LoVo (cell line): ENCODE measurements at regions not wholly inside any gene's neighbourhood (a gene's known extent, or its start where the extent isn't known, plus 50 kb on each side); places are given as distances from the start of the nearest gene placed in this dataset.
"Not testable (repeated sequence)": the region's sequence is repeated elsewhere in the genome, so short reads cannot be mapped to it uniquely, and the experiment has no call there.

Source experiments
- DNase-seq: peaks from one replicate; pipeline ENCODE4 v3.0.0-alpha.2; 2016; ENCODE audit warnings: low spot score

DNA sequence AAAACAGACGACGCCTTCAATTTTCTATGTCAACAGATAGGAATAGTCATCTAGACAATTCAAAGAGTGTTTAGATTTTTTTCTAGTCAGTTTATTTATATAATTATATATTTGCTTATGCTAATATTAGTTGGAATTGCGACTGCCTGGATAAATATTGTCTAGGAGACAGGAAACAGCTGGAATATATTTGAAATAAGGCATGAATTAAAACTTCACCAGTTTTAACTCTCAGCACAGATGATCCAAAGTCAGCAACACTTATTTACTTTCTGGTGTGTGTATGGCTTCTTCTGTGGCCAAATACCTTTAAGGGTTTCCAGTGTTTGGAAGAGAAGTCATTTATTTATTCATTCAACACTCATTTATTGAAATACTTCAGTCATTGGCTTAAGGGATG, 1215.4 kb upstream of the USP15 start:
- no peak for DNase-seq

DNA sequence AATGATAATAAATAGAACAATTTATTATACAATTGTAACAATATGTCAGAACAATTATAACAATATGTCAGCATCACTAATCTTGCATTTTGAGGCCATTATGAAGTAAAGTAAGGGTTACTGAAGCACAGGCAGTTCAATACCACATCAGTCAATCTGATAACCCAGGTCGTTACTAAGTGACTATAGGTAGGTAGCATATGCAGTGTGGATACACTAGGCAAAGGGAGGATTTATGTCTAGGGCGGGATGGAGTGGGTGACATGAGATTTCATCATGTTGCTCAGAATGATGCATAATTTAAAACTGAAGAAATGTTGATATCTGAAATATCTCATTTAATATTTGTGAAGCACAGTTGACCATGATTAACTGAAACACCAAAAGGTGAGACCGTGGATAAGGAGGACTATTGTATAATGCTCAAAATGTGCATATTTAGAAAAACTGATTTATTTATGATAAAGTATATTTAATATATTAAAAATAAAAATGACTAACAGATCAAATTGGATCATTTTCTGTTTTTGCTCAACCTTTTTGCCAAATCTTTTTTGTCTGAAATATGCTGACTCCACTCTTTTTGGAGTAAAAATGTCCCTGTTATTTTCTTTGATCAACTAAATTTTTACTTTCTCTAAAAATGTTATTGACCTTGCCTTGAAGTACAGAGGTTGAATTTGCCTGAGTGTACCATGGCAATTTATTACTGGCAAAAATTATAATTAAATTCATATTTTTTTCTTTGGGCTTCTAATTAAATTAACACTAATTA, 1189.4 kb upstream of the USP15 start:
- no peak for DNase-seq

DNA sequence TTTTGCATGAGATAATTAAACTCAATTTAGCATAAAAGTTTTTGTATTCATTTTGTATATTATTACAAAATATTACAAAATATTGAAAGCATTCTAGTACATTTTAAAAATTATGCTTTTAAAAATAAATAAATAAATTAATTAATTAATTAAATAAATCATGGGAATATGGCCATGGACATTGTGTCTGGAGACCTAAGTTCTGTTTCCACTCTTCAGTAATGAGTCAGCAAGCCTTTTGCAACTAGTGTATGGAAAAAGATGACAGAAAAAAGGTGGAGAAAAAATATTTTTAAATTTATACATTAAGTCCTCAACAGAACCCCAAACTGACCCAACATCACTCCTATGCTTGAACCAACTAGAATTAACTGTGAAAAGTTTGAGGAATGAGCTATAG, 1187.5 kb upstream of the USP15 start:
- DNase-seq: no peak

DNA sequence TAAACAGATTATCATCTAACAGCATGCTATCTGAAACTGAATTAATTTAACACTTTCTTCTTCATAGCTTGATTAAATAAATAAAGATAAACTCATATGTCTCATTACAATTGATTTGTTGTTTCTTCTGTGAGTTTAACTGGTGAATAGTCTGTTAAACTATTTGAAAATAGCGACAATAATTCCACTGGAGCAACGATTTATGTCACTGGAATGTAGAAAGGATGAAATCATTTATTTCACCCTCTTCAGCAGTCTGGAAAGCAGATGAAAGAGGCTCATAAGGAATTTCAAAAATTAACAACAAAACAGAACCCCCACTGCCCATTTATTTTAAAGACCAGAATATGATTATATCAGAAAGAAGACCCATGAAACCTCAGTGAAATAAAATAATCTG, 1165.1 kb upstream of the USP15 start:
- no peak for DNase-seq

DNA sequence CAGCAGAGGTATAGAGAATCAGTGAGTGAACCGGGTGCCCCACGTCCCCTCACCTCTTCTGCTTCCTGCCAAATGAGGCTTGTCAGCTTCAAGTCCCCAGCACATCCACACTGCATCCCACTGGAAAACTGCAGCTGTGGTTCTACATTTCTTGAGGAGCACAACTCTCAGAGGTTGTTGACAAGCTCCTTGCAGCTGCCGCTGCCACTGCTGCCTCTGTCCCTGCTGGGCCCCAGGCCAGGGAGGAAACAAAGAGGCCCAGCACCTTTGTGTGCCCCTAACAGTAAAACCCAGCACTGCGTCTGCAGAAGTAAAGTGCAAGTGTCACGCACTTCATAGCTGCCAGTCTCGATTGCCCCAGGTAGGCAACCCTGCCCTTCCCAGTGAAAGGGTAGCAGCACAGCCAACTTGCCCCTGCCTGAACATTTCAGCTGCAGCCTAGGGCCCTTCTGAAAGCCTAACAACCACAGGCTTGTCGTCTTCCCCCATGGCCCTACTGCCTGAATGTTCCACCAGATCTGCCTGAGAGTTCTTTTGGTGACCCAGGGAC, 1162.1 kb upstream of the USP15 start:
- no peak for DNase-seq

DNA sequence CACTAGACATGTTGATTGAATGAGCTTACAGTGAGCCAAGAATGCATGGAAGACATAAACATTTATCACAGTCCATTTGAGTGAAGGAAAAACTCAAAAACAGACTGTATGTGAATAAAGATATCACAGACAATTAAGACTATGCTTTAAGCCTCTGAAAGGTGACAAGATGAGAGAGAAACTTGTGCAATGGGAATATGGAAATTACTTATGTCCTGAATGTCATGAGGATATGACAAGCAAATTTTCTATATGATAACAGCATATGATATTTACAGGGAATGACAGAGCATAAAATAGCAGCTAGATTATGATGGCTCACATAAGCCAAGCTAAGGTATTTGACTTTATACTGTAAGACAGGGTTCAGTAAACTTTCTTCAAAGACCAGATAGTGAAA, 1153.1 kb upstream of the USP15 start:
- no peak for DNase-seq

DNA sequence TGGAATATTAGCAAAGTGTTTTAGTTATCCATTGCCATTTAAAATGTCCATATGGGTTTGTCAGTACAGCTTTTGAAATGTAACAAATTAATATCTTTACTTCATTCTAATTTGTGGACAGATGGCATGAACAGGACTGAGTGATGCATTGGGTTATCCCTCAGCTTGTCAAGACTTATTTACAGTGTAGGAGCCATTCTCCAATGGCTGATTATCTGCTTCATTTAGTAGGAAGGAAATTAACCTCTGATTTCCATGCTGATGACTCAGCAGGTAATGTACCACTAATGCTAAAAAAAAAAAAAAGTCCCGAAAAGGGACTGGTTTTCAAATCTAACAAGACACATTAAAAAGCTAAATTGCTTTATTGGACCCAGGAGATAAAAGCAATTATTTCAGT, 1149.0 kb upstream of the USP15 start:
- no peak for DNase-seq

GRCh38 chr12:61137677-61138414, 1122.4 kb upstream of the USP15 start:
- DNase-seq: no peak

GRCh38 chr12:61138415-61138759, 1121.8 kb upstream of the USP15 start:
- DNase-seq: no peak

DNA sequence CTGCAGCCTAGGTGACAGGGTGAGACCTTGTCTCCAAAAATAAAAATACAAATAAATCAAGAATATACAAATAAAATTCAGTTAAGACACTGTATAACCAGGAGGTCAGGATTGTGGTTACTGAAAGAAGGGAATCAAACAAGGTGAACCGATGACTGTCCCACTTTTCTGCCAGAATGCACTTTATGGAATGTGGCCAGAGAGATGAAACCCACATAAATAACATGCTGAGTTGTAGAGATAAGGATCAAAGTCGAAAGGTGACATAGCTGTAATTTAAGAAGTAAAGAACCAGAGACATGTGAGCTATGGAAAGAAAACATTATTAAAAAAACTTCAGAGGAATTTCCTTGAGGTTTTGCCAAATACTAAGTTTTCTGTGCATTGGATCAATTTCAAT, 1098.2 kb upstream of the USP15 start:
- DNase-seq: no peak

DNA sequence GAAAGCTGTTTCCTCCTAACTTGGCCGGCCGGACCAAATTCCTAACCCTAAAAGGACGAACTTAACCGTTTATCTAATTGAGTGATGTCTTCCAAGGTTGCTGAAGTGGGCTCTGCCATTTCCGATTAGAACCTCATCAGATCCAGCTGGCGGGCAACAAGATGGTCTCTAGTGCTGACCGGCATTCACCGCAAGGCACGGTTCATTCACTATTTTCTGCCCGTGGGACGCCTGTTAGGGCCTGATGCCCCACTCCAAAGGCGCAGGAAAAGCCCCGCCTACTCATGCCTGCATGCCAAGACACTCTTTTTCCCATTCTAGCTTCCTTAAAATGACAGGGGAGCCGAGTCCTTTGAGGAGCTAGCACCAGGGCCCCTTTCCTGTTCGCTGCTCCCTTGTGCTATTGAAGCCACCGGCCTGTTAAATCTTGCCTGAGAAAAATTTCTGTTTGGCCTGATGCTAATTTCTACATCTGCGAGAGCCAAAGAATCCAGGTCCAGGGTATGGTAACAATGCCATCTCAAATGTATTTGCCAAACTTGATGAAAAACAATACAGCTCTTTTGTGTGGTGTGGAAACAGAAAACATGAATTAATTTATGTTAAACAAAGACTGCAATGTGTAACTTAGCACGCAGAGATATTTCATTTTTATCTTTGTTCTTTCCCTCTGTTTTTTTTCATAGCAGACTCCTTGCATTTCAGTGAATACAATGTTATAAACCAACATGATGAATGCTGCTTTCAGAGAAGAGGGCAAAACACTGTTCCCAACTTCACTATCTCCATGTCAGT, 1071.2 kb upstream of the USP15 start:
- DNase-seq: no peak

DNA sequence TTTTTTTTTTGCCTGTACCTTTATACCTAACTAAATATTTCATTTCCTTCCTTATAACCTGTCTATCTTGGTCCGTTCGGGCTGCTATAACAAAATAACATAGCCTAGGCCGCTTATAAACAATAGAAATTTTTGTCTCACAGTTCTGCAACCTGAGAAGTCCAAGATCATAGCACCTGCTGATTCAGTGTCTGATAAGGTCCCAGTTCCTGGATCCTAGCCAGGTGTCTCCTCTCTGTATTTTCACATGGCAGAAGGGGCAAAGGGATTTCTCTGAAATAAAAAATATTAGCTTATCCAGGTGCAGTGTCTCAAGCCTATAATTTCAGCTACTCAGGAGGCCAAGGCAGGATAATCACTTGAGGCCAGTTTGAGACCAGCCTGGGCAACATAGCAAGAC, 1046.6 kb upstream of the USP15 start:
- no peak for DNase-seq

DNA sequence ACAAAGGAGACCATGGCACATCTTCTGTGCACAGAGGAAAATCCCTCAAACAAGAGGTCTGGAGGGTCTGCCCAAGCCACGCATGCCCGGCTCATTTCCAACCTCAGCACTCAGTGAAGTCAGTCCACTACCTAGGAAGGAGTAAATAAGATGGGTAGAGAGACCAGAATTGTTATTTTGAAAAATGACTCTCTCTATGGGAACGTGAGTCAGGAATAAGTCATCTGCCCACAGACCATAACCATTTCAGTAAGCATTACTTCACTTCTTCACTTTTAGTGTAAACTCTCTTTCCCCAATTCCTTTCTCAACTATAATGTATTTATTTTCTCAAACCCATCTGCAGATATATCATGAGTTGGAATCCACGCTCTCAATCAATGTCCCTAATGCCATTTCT, 1039.9 kb upstream of the USP15 start:
- DNase-seq: no peak

DNA sequence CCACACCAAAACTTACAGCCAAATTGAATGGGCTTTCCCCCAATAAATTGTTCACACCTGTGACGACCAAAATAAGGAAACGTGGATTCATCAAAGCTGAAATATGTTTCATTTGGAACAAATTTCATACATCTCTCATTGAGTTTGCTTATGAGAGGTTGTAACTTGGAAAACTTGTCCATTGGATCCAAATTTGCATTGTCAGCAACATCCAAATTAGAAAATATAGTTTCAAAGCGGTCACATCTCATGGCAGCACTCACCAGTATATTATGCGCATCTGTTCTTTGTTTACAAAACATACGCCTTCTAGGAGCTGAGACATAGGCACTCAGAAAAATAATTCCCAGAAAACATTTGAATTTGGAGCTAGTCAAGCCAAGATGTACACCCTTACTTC, 1028.2 kb upstream of the USP15 start:
- no peak for DNase-seq

- no peak for DNase-seq
Observed at GRCh38 chr12:61250303-61250702, 1009.9 kb upstream of the USP15 start.

DNA sequence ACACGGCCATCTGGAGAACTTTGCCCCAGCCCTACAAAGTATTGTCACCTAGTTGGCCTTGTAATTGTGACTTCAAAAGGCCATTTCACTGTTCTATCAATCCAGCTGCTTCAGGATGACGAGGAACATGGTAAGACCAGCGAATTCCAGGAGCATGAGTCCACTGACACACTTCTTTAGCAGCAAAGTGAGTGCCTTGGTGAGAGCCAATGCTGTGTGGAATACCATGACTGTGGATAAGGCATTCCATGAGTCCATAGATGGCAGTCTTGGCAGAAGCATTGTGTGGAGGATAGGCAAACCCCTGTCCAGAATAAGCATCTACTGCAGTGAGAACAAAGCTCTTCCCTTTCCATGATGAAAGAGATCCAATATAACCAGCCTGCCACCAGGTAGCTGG, 1009.1 kb upstream of the USP15 start:
- DNase-seq: no peak

- no peak for DNase-seq
Observed at GRCh38 chr12:61254225-61254624, 1006.0 kb upstream of the USP15 start.

DNA sequence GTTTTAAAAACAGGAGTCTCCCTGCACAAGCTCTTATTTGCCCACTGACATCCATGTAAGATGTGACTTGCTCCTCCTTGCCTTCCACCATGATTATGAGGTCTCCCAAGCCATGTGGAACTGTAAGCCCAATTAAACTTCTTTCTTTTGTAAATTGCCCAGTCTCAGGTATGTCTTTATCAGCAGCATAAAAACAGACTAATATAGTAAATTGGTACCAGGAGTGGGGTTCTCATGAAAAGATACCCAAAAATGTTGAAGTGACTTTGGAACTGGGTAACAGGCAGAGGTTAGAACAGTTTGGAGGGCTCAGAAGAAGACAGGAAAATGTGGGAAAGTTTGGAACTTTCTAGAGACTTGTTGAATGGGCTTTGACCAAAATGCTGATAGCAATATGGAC, 995.9 kb upstream of the USP15 start:
- DNase-seq: not testable (repeated sequence)

DNA sequence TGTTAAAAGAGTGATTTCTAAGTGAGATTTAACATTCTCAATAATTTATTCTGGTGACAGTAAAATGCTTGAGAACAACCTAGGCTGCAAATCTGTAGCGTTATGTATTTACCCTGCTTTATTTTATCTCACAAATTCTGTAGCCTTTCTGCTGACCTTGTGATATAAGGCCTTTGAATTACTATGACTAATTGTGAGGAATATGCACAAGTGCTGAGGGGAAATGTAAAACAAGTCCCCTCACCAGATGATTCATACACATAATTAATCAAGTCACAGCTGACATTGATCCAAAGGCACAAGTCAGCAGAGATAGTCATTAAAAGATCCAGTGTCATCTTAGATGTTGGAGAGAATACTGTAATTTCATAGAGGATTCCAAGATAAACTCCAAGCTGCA, 992.7 kb upstream of the USP15 start:
- DNase-seq: no peak

DNA sequence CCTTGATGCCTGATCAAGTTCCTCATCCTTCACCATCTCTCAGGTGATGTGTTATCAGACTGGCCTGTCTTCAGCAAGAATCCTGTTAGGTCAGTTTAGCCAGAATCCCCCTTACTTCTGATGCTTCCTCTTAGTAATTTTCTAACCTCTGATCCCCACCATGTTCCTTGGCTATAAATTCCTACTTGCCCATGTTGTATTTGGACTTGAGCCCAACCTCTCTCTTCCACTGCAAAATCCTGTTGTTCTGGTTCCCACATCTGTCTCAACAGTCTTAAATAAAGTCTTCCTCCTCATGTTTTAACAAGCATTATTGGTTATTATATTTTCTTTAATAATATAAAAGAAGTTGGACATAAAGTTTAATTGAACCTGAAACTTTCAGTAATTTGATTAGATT, 987.8 kb upstream of the USP15 start:
- no peak for DNase-seq

- DNase-seq: no peak
Observed at GRCh38 chr12:61282790-61283575, 977.2 kb upstream of the USP15 start.

DNA sequence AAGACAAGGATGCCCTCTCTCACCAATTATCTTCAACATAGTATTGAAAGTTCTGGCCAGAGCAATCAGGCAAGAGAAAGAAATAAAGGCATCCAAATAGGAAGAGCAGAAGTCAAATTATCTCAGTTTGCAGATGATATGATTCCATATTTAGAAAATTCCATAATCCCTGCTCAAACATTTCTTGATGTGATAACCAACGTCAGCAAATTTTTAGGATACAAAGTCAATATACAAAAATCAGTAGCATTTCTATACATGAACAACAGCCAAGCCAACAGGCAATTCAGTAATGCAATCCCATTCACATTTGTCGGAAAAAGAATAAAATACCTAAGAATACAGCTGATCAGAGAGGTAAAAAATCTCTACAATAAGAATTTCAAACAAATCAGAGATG, 969.7 kb upstream of the USP15 start:
- no peak for DNase-seq
